ENCODE measurements at regions not wholly inside any gene's neighbourhood (a gene's known extent, or its start where the extent isn't known, plus 50 kb on each side); places are given as distances from the start of the nearest gene placed in this dataset.

- TF ChIP-seq EZH2 (IDR thresholded peaks at IDR 0.05; ENCODE audit: insufficient read depth, poor library complexity, severe bottlenecking) (no peak), EZH2phosphoT487 (IDR thresholded peaks at IDR 0.05; ENCODE audit: insufficient read depth, low read depth) (no peak)
Observed at GRCh38 chr15:81062937-81063336, 62.2 kb downstream of the TLNRD1 start.

All from GM23248 (cell line).